ENCODE measurements at regions not wholly inside any gene's neighbourhood (a gene's known extent, or its start where the extent isn't known, plus 50 kb on each side); places are given as distances from the start of the nearest gene placed in this dataset.

DNA sequence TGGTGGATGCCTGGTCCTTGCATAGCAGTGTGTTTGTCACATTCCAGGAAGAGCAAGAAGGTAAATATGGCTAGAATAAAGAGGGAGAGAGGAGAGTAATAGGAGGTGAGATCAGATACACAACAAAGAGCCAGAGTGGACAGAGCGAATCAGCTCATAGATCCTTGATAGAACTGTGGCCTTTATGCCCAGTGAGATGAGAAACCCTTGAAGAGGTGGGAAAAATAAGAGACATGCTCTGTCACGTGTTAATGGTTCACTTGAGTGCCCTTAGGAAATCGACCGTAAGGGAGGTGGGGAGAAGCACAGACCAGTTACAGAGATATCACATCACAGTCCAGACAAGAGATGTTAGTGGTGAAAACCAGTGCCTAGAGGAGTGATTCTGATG, 84.7 kb upstream of the RAB27B start:
- H3K27ac ChIP-seq (ENCODE audit: low read depth in 1 of 2, low read length in 2 of 2), result no peak overlapping the region
- no peak for DNase-seq (ENCODE audit: low spot score)
- H3K4me3 ChIP-seq (ENCODE audit: low read depth in 1 of 3, low read length in 3 of 3), result no peak overlapping the region
- no peak overlapping the region for H3K9ac ChIP-seq (ENCODE audit: low read depth in 1 of 2, low read length in 2 of 2)
- WGBS, result 82% methylated on average over 4 of the region's 4 CpGs
- H3K36me3 ChIP-seq (ENCODE audit: control insufficient read depth in 4 of 4, insufficient read depth in 3 of 4, low read depth in 1 of 4, low read length in 3 of 4), result no peaks in the 10 kb centered on the region
- H3K27me3 ChIP-seq (ENCODE audit: control insufficient read depth in 4 of 4, insufficient read depth in 4 of 4, low read length in 3 of 4), result no peaks in the 10 kb centered on the region
- H3K9me3 ChIP-seq (ENCODE audit: control insufficient read depth in 4 of 4, low read length in 3 of 4), result no peaks in the 10 kb centered on the region
- TF ChIP-seq, protein P1, sequence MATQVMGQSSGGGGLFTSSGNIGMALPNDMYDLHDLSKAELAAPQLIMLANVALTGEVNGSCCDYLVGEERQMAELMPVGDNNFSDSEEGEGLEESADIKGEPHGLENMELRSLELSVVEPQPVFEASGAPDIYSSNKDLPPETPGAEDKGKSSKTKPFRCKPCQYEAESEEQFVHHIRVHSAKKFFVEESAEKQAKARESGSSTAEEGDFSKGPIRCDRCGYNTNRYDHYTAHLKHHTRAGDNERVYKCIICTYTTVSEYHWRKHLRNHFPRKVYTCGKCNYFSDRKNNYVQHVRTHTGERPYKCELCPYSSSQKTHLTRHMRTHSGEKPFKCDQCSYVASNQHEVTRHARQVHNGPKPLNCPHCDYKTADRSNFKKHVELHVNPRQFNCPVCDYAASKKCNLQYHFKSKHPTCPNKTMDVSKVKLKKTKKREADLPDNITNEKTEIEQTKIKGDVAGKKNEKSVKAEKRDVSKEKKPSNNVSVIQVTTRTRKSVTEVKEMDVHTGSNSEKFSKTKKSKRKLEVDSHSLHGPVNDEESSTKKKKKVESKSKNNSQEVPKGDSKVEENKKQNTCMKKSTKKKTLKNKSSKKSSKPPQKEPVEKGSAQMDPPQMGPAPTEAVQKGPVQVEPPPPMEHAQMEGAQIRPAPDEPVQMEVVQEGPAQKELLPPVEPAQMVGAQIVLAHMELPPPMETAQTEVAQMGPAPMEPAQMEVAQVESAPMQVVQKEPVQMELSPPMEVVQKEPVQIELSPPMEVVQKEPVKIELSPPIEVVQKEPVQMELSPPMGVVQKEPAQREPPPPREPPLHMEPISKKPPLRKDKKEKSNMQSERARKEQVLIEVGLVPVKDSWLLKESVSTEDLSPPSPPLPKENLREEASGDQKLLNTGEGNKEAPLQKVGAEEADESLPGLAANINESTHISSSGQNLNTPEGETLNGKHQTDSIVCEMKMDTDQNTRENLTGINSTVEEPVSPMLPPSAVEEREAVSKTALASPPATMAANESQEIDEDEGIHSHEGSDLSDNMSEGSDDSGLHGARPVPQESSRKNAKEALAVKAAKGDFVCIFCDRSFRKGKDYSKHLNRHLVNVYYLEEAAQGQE (IDR thresholded peaks at IDR 0.05), result no peak
- TF ChIP-seq NR2F2 (IDR thresholded peaks at IDR 0.05), result no peak
- no peak for TF ChIP-seq HNF4A (conservative IDR thresholded peaks at IDR 0.05)
- TF ChIP-seq, protein P2, sequence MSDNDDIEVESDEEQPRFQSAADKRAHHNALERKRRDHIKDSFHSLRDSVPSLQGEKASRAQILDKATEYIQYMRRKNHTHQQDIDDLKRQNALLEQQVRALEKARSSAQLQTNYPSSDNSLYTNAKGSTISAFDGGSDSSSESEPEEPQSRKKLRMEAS (IDR thresholded peaks at IDR 0.05), result no peak
- no peak for TF ChIP-seq FOXA1 (IDR thresholded peaks at IDR 0.05)
- TF ChIP-seq FOXA2 (IDR thresholded peaks at IDR 0.05), result no peak
- H3K4me1 ChIP-seq (ENCODE audit: control insufficient read depth in 4 of 4, insufficient read depth in 4 of 4, low read length in 3 of 4), result no peaks in the 10 kb centered on the region

DNA sequence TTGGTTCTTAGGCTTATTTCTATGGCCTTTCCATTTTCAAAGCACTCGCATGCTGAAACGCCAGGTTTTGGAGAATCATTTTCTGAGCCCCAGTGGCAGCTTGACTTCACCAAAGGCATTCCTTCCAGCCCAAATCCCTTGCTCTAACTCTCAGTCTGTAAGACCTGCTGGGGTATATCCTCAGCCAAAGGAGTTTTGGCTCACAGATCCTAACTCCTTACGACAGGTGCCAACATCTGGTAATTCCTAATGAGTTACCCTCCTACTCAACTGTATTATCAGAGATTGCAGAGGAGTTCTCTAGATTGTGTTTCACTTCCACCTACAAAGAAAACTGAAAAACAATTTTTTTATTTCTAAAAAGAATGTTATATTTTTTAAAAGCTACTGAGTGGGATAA, 79.0 kb upstream of the RAB27B start:
- Histone ChIP-seq H3K9ac (ENCODE audit: low read depth in 1 of 2, low read length in 2 of 2) (no peak overlapping the region), H3K9me3 (ENCODE audit: control insufficient read depth in 4 of 4, low read length in 3 of 4) (no peaks in the 10 kb centered on the region), H3K27ac (ENCODE audit: low read depth in 1 of 2, low read length in 2 of 2) (no peak overlapping the region), H3K27me3 (ENCODE audit: control insufficient read depth in 4 of 4, insufficient read depth in 4 of 4, low read length in 3 of 4) (no peaks in the 10 kb centered on the region), H3K4me1 (ENCODE audit: control insufficient read depth in 4 of 4, insufficient read depth in 4 of 4, low read length in 3 of 4) (no peaks in the 10 kb centered on the region), H3K36me3 (ENCODE audit: control insufficient read depth in 4 of 4, insufficient read depth in 3 of 4, low read depth in 1 of 4, low read length in 3 of 4) (no peaks in the 10 kb centered on the region), H3K4me3 (ENCODE audit: low read depth in 1 of 3, low read length in 3 of 3) (no peak overlapping the region)
- WGBS, result 96% methylated on average over 3 of the region's 3 CpGs
- DNase-seq (ENCODE audit: low spot score), result no peak
- TF ChIP-seq JUND (IDR thresholded peaks at IDR 0.05) (no peak), RXRA (IDR thresholded peaks at IDR 0.05) (no peak), SP1 (IDR thresholded peaks at IDR 0.05) (no peak), GABPA (IDR thresholded peaks at IDR 0.05 in 1 of 2, conservative IDR thresholded peaks at IDR 0.05 in 1 of 2) (no peak), RAD21 (IDR thresholded peaks at IDR 0.05) (no peak), NR2F2 (IDR thresholded peaks at IDR 0.05) (no peak), HNF4A (conservative IDR thresholded peaks at IDR 0.05) (no peak)
- TF ChIP-seq, protein P2 (IDR thresholded peaks at IDR 0.05), result no peak
- TF ChIP-seq, protein P3, sequence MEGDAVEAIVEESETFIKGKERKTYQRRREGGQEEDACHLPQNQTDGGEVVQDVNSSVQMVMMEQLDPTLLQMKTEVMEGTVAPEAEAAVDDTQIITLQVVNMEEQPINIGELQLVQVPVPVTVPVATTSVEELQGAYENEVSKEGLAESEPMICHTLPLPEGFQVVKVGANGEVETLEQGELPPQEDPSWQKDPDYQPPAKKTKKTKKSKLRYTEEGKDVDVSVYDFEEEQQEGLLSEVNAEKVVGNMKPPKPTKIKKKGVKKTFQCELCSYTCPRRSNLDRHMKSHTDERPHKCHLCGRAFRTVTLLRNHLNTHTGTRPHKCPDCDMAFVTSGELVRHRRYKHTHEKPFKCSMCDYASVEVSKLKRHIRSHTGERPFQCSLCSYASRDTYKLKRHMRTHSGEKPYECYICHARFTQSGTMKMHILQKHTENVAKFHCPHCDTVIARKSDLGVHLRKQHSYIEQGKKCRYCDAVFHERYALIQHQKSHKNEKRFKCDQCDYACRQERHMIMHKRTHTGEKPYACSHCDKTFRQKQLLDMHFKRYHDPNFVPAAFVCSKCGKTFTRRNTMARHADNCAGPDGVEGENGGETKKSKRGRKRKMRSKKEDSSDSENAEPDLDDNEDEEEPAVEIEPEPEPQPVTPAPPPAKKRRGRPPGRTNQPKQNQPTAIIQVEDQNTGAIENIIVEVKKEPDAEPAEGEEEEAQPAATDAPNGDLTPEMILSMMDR (IDR thresholded peaks at IDR 0.05; ENCODE audit: low read depth, low read length, missing input control), result no peak
- TF ChIP-seq, protein P4, sequence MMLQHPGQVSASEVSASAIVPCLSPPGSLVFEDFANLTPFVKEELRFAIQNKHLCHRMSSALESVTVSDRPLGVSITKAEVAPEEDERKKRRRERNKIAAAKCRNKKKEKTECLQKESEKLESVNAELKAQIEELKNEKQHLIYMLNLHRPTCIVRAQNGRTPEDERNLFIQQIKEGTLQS (IDR thresholded peaks at IDR 0.05), result no peak
- TF ChIP-seq, protein P5, sequence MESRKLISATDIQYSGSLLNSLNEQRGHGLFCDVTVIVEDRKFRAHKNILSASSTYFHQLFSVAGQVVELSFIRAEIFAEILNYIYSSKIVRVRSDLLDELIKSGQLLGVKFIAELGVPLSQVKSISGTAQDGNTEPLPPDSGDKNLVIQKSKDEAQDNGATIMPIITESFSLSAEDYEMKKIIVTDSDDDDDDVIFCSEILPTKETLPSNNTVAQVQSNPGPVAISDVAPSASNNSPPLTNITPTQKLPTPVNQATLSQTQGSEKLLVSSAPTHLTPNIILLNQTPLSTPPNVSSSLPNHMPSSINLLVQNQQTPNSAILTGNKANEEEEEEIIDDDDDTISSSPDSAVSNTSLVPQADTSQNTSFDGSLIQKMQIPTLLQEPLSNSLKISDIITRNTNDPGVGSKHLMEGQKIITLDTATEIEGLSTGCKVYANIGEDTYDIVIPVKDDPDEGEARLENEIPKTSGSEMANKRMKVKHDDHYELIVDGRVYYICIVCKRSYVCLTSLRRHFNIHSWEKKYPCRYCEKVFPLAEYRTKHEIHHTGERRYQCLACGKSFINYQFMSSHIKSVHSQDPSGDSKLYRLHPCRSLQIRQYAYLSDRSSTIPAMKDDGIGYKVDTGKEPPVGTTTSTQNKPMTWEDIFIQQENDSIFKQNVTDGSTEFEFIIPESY (IDR thresholded peaks at IDR 0.05), result no peak

All from liver (tissue), 8 donors.